ENCODE measurements at regions not wholly inside any gene's neighbourhood (a gene's known extent, or its start where the extent isn't known, plus 50 kb on each side); places are given as distances from the start of the nearest gene placed in this dataset.
A peak's percentile ranks its signal among the peaks of the same experiment; 100 is the strongest.

DNA sequence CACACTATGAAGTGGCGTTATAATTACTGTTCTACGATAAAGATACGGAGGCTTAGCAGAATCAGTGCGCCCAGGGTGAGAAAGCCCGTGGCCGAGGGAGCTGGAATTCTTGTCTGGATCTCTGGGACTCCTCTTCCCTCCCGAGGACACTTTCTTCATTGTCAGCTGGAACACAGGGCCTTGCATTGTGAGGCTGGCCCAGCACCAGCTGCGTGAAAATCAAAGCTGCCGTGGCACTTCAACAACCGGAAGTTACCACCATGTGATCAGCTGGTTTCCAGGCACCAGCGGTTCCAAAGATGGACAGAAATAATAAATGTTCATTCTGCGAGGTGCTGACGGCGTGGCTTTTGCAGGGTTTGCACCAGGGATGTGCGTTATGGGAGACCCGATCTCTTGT lies 234.0 kb upstream of the PITRM1 start:
- ATAC-seq (ENCODE audit: low read depth) (no peak), DNase-seq (no peak)
- Histone ChIP-seq H3K56ac (ENCODE audit: extremely low read depth, insufficient read depth, low read length) (no peak overlapping the region), H4K5ac (ENCODE audit: low read depth, low read length) (no peak overlapping the region), H3K14ac (replicated peaks; ENCODE audit: low read depth, low read length) (no peak overlapping the region), H3K4me3 (ENCODE audit: insufficient read depth, low read depth, low read length) (no peak overlapping the region), H3K27ac (ENCODE audit: insufficient read depth, low read length) (no peak overlapping the region), H3K9ac (ENCODE audit: low read depth, low read length) (no peak overlapping the region), H4K20me1 (ENCODE audit: insufficient read depth, low read length) (no peaks in the 10 kb centered on the region), H3K9me1 (ENCODE audit: insufficient read depth, low read length) (peaks cover 3% of the 10 kb centered on the region; the same call in 1 of the 2 replicates), H3K4me1 (ENCODE audit: control insufficient read depth, insufficient read depth, low read length) (peaks cover 5% of the 10 kb centered on the region; the same call in 1 of the 2 replicates), H4K91ac (ENCODE audit: insufficient read depth, low read depth, low read length) (no peak overlapping the region), H2BK5ac (ENCODE audit: low read depth, low read length, poor library complexity, severe bottlenecking) (no peak overlapping the region), H2AK5ac (ENCODE audit: low read depth, low read length) (no peak overlapping the region), H3K9me3 (ENCODE audit: control insufficient read depth, insufficient read depth, low read length) (peaks cover 4% of the 10 kb centered on the region), H3K36me3 (ENCODE audit: control insufficient read depth, insufficient read depth, low read length) (no peaks in the 10 kb centered on the region), H2BK20ac (ENCODE audit: low read depth, low read length) (no peak overlapping the region), H3K79me1 (ENCODE audit: low read depth in 1 of 2, low read length in 2 of 2) (no peaks in the 10 kb centered on the region), H2AK9ac (replicated peaks; ENCODE audit: low read depth, low read length, poor library complexity) (peak overlapping the region; percentile 15), H2BK15ac (ENCODE audit: low read depth, low read length) (no peak overlapping the region), H3K27me3 (ENCODE audit: control insufficient read depth, insufficient read depth, low read length) (peaks cover 2% of the 10 kb centered on the region; the same call in 1 of the 2 replicates), H2AFZ (replicated peaks; ENCODE audit: low read length, poor library complexity) (peak overlapping the region; percentile 10), H3K4me2 (ENCODE audit: low read depth, low read length) (no peak overlapping the region), H4K8ac (ENCODE audit: low read depth in 2 of 2, low read length in 2 of 2) (no peak overlapping the region), H3K18ac (ENCODE audit: low read depth, low read length) (no peak overlapping the region), H2BK120ac (ENCODE audit: low read depth, low read length) (no peak overlapping the region), H3K4ac (ENCODE audit: low read depth, low read length) (no peak overlapping the region), H3K23ac (ENCODE audit: low read depth, low read length) (no peak overlapping the region)
- dilution Hi-C loops (cut with HindIII; ENCODE audit: low sequenced_read_pairs, unreplicated experiment), result no loop called here
- no TSS peak for BruUV-seq (replicated peaks)
- in situ Hi-C loops (cut with MboI; ENCODE audit: low sequenced_read_pairs), result no loop called here
- TF ChIP-seq RCOR1 (IDR thresholded peaks at IDR 0.05; ENCODE audit: insufficient replicate concordance, low read length), result no peak
- TF ChIP-seq RAD21 (IDR thresholded peaks at IDR 0.05; ENCODE audit: low read length), result no peak
- TF ChIP-seq ELK1 (IDR thresholded peaks at IDR 0.05; ENCODE audit: borderline replicate concordance, low read depth, low read length), result no peak
- no peak for TF ChIP-seq MXI1 (IDR thresholded peaks at IDR 0.05; ENCODE audit: borderline replicate concordance, low read depth, low read length)
- CTCF ChIA-PET, result no interaction called here
- 96% methylated on average over 12 of the region's 16 CpGs; no CpG with 5 or more reads in 1 of the 2 experiments for WGBS, 2 experiments (ENCODE audit: extremely low coverage in 2 of 2, insufficient read length in 1 of 2)
- intact Hi-C loops (cut with micrococcal nuclease), result no loop called here
- POLR2A ChIA-PET (ENCODE audit: unreplicated experiment), result no interaction called here
